GM12878 (cell line): ENCODE measurements at regions not wholly inside any gene's neighbourhood (a gene's known extent, or its start where the extent isn't known, plus 50 kb on each side); places are given as distances from the start of the nearest gene placed in this dataset.

Source experiments
- ATAC-seq: fragments of 200-7000 bp; cut with Tn5 transposase; 3 replicates; pipeline ENCODE4 v1.9.1; 2020; ENCODE audit warnings: mild to moderate bottlenecking, moderate library complexity
- BruUV-seq: library from RNA; stranded (reverse); fragments of 400-500 nt; replicated peaks from 2 replicates; lab custom pipeline; 2021; lab: Mats Ljungman, UMichigan
- CTCF ChIA-PET: fragments of 300-600 bp; sonication (Branson Sonifier 250); formaldehyde crosslinking; extraction: SDS; loops from one replicate; lab custom pipeline; 2021; ENCODE audit warnings: inconsistent platforms; lab: Yijun Ruan, JAX
- POLR2A ChIA-PET: fragments of 350-600 bp; formaldehyde crosslinking; extraction: SDS; loops from one replicate; lab custom pipeline; 2021; ENCODE audit warnings: inconsistent platforms; lab: Charles Lee
- RAD21 ChIA-PET: fragments of 300-600 bp; sonication (Branson Sonifier 250); formaldehyde crosslinking; loops from one replicate; lab custom pipeline; 2023; ENCODE audit warnings: antibody characterized with exemption; ENCODE audit not compliant: unreplicated experiment; lab: Charles Lee
- SMC1A ChIA-PET: fragments of 300-600 bp; sonication (Branson Sonifier 250); formaldehyde crosslinking; loops from one replicate; lab custom pipeline; 2023; ENCODE audit not compliant: unreplicated experiment, uncharacterized antibody; lab: Charles Lee
- DNase-seq: peaks from one replicate; pipeline ENCODE4 v3.0.0-alpha.2; 2011; ENCODE audit warnings: low read depth, low spot score
- FAIRE-seq: peaks from 3 replicates; lab custom pipeline; 2011; peaks lifted over from hg19 to GRCh38; lab: Jason Lieb, UNC
- H2AFZ ChIP-seq: 2 replicates; pipeline ENCODE4 v1.6.0; 2011; ENCODE audit warnings: low read depth, low read length, control low read depth; ENCODE audit not compliant: control insufficient read depth
- H3K27ac ChIP-seq: 2 replicates; pipeline ENCODE4 v1.5.1; 2011; ENCODE audit warnings: control low read depth; ENCODE audit not compliant: control insufficient read depth, insufficient read depth
- H3K27me3 ChIP-seq, 2 experiments: replicated peaks in 1 of 2; 2 replicates each; pipeline versions ENCODE4 v1.6.0 to v1.6.1; 2011; ENCODE audit warnings: low read length in 1 of 2; ENCODE audit not compliant: control insufficient read depth in 2 of 2, insufficient read depth in 2 of 2
- H3K36me3 ChIP-seq, 2 experiments: 2 replicates each; pipeline ENCODE4 v1.5.1; 2011; ENCODE audit warnings: low read length in 1 of 2; ENCODE audit not compliant: control insufficient read depth in 2 of 2, insufficient read depth in 2 of 2
- H3K4me1 ChIP-seq: 2 replicates; pipeline ENCODE4 v1.6.1; 2011; ENCODE audit warnings: mild to moderate bottlenecking, low read length, moderate library complexity, mixed read lengths; ENCODE audit not compliant: control insufficient read depth, insufficient read depth
- H3K4me2 ChIP-seq: 2 replicates; pipeline ENCODE4 v1.6.0; 2011; ENCODE audit warnings: control low read depth; ENCODE audit not compliant: control insufficient read depth, insufficient read depth
- H3K4me3 ChIP-seq: fragments of 200-600 bp; sonication (generic); 2 replicates; pipeline ENCODE4 v1.5.1; 2016
- H3K79me2 ChIP-seq: 2 replicates; pipeline ENCODE4 v1.6.0; 2011; ENCODE audit warnings: low read length; ENCODE audit not compliant: control insufficient read depth, insufficient read depth
- H3K9ac ChIP-seq: 2 replicates; pipeline ENCODE4 v1.8.0; 2011; ENCODE audit warnings: low read length, control low read depth, mixed read lengths; ENCODE audit not compliant: control insufficient read depth, insufficient read depth
- H3K9me3 ChIP-seq: replicated peaks from 3 replicates; pipeline ENCODE4 v1.5.1; 2011; ENCODE audit warnings: mild to moderate bottlenecking, low read length; ENCODE audit not compliant: control insufficient read depth, insufficient read depth
- H4K20me1 ChIP-seq: 2 replicates; pipeline ENCODE4 v1.6.0; 2011; ENCODE audit not compliant: control insufficient read depth, insufficient read depth
- CTCF ChIP-seq, 3 experiments: IDR thresholded peaks in 2 of 3; conservative IDR thresholded peaks in 1 of 3; 2 replicates each; pipeline ENCODE4 v1.5.1; 2011; ENCODE audit warnings: low read depth in 3 of 3, low read length in 3 of 3, mild to moderate bottlenecking in 3 of 3, control low read depth in 2 of 3, moderate library complexity in 2 of 3, inconsistent platforms in 1 of 3, mixed read lengths in 1 of 3; ENCODE audit not compliant: control insufficient read depth in 2 of 3, insufficient read depth in 1 of 3; ENCODE audit errors: extremely low read depth in 1 of 3
- MAX ChIP-seq: IDR thresholded peaks from 2 replicates; pipeline ENCODE4 v1.6.1; 2012; ENCODE audit warnings: low read depth, low read length, improper control_type of control experiment
- NFYB ChIP-seq: IDR thresholded peaks from 2 replicates; pipeline ENCODE4 v1.6.1; 2011; ENCODE audit warnings: low read depth, mild to moderate bottlenecking, low read length, improper control_type of control experiment, moderate library complexity; ENCODE audit not compliant: insufficient read depth
- RAD21 ChIP-seq: IDR thresholded peaks from 2 replicates; pipeline ENCODE4 v1.6.1; 2011; ENCODE audit warnings: mild to moderate bottlenecking, low read depth, low read length, moderate library complexity; ENCODE audit not compliant: insufficient read depth
- SMC3 ChIP-seq: IDR thresholded peaks from 2 replicates; pipeline ENCODE4 v1.6.1; 2011; ENCODE audit warnings: low read length, improper control_type of control experiment, borderline replicate concordance
- WGBS: methylation state at CpG from one replicate; pipeline ENCODE4 v1.1.6; 2016; ENCODE audit warnings: low lambda C conversion rate; ENCODE audit not compliant: insufficient replicate concordance, insufficient coverage; ENCODE audit errors: missing lambda C conversion rate; 5-methylcytosine and 5-hydroxymethylcytosine counted together
- in situ Hi-C: fragments of 300-500 bp; cut with MboI; formaldehyde crosslinking; loops from 9 replicates; pipeline ENCODE4 v1.14.3; 2018; ENCODE audit warnings: mixed read lengths
- intact Hi-C: fragments of 100-400 bp; cut with micrococcal nuclease; formaldehyde crosslinking; loops from one replicate; pipeline ENCODE4 v1.14.2; 2022; ENCODE audit not compliant: unreplicated experiment

- H3K27ac ChIP-seq, result no peak overlapping the region
- H2AFZ ChIP-seq, result no peak overlapping the region
- H3K4me3 ChIP-seq, result no peak overlapping the region
- in situ Hi-C loops (no loop called here), intact Hi-C loops (loop anchor here (5.0 kb wide), 2 partner anchors 208 to 228 kb away; no protein-coding TSS in a partner anchor)
- H4K20me1 ChIP-seq, result no peaks in the 10 kb centered on the region
- TF ChIP-seq MAX, result no peak
- TF ChIP-seq, all 136 proteins: peak for 0
- H3K27me3 ChIP-seq, result peaks cover 0 to 3% of the 10 kb centered on the region in 2 experiments; a peak in 3 of 4 replicates
- CTCF ChIA-PET, result interaction anchor here (0.5 to 1.8 kb wide), 9 partner anchors 207 to 569 kb away, joined by 3 to 10 read pairs (median 4); no protein-coding TSS in a partner anchor
- H3K9me3 ChIP-seq, result no peaks in the 10 kb centered on the region
- SMC1A ChIA-PET, result interaction anchor here (1.0 to 1.6 kb wide), 3 partner anchors 210 to 226 kb away, joined by 3 to 8 read pairs (median 4); no protein-coding TSS in a partner anchor
- no peaks in the 10 kb centered on the region for H3K36me3 ChIP-seq
- WGBS, result 34% methylated on average over 19 of the region's 20 CpGs
- FAIRE-seq (no peak), DNase-seq (no peak), ATAC-seq (no peak)
- no peaks in the 10 kb centered on the region for H3K79me2 ChIP-seq
- POLR2A ChIA-PET, result interaction anchor here (1.2 kb wide), 1 partner anchor 210 kb away, joined by 5 read pairs; no protein-coding TSS in a partner anchor
- no TSS peak for BruUV-seq
- no peak overlapping the region for H3K9ac ChIP-seq
- RAD21 ChIA-PET, result interaction anchor here (0.6 to 1.9 kb wide), 3 partner anchors 63 to 225 kb away, joined by 3 to 5 read pairs (median 4); no protein-coding TSS in a partner anchor
- no peaks in the 10 kb centered on the region for H3K4me1 ChIP-seq
- no peak overlapping the region for H3K4me2 ChIP-seq
These were observed 250.2 kb downstream of the RRAGC start for GRCh38 chr1:38609166-38610025.

GRCh38 chr1:38608202-38608864, 251.2 kb downstream of the RRAGC start:
- ChIA-PET SMC1A (interaction anchor here (0.8 to 1.6 kb wide), 4 partner anchors 25 to 227 kb away, joined by 3 to 8 read pairs (median 4); no protein-coding TSS in a partner anchor), CTCF (interaction anchor here (0.7 to 1.8 kb wide), 7 partner anchors 139 to 568 kb away, joined by 3 to 10 read pairs (median 5); no protein-coding TSS in a partner anchor), RAD21 (interaction anchor here (0.6 to 1.9 kb wide), 4 partner anchors 64 to 875 kb away, joined by 3 to 5 read pairs (median 4); no protein-coding TSS in a partner anchor)
- Histone ChIP-seq H3K9ac (no peak overlapping the region), H3K79me2 (no peaks in the 10 kb centered on the region), H3K4me2 (no peak overlapping the region), H3K4me3 (no peak overlapping the region), H3K36me3 (no peaks in the 10 kb centered on the region), H3K27me3 (peaks cover 0 to 3% of the 10 kb centered on the region in 2 experiments; a peak in 3 of 4 replicates)
- intact Hi-C loops (loop anchor here (5.0 kb wide), 2 partner anchors 209 to 229 kb away; no protein-coding TSS in a partner anchor), in situ Hi-C loops (no loop called here)
- no TSS peak for BruUV-seq
- FAIRE-seq, result peak; percentile 62
- TF ChIP-seq RAD21 (peak; percentile 34), SMC3 (peak; percentile 51), NFYB (no peak), CTCF (IDR thresholded peaks at IDR 0.05 in 2 of 3, conservative IDR thresholded peaks at IDR 0.05 in 1 of 3; ENCODE audit: control insufficient read depth in 2 of 3, extremely low read depth in 1 of 3, insufficient read depth in 1 of 3, low read depth in 3 of 3, low read length in 3 of 3) (peak; percentile 50 to 63 (median 59); a peak in 5 of 6 replicates)
- TF ChIP-seq, all 136 proteins: peak for 3
- POLR2A ChIA-PET, result interaction anchor here (1.2 kb wide), 1 partner anchor 211 kb away, joined by 5 read pairs; no protein-coding TSS in a partner anchor
- ATAC-seq (peak; percentile 53; the same call in 2 of the 3 replicates), DNase-seq (no peak)
- Histone ChIP-seq H3K27ac (no peak overlapping the region), H3K9me3 (no peaks in the 10 kb centered on the region), H3K4me1 (no peaks in the 10 kb centered on the region), H2AFZ (no peak overlapping the region), H4K20me1 (no peaks in the 10 kb centered on the region)
- 31% methylated on average over 17 of the region's 17 CpGs for whole genome bisulfite sequencing
